GM18511 (cell line): ENCODE measurements at regions not wholly inside any gene's neighbourhood (a gene's known extent, or its start where the extent isn't known, plus 50 kb on each side); places are given as distances from the start of the nearest gene placed in this dataset.

Experiments used
- ATAC-seq: cut with Tn5 transposase; IDR thresholded peaks from one replicate; pipeline ENCODE4 v1.9.1; 2021; ENCODE audit warnings: mild to moderate bottlenecking, moderate library complexity; ENCODE audit not compliant: unreplicated experiment

DNA sequence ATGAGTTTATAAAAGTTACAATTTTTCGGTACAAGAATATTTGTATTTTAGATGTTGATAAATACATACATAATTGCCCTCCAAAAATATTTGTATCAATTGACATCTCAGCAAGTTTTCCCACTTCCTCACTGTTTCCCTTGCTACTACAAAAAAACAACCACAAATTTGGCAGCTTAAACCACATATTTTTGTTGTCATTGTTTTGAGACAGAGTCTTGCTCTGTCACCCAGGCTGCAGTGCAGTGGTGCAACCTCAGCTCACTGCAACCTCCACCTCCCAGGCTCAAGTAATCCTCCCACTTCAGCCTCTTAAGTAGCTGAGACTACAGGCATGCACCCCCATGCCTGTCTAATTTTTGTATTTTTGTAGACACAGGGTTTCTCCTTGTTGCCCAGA lies 162.8 kb upstream of the RARB start:
- no peak for ATAC-seq

DNA sequence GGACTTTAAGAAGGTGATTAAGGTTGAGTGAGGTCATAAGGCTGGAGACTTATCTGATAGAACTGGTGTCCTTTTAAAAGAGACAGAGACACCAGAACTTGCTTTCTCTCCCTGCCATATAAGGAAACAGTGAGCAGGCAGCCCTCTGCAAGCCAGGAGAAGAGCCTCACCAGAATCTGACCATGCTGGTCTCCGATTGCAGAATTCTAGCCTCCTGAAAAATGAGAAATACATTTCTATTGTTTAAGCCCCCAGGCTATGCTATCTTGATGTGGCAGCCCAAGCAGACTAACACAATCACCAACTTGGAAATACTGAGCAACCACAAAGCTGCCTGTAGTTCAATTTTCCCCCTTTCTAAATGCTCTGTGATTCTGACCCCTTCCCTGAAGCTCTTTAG lies 161.4 kb upstream of the RARB start:
- no peak for ATAC-seq

DNA sequence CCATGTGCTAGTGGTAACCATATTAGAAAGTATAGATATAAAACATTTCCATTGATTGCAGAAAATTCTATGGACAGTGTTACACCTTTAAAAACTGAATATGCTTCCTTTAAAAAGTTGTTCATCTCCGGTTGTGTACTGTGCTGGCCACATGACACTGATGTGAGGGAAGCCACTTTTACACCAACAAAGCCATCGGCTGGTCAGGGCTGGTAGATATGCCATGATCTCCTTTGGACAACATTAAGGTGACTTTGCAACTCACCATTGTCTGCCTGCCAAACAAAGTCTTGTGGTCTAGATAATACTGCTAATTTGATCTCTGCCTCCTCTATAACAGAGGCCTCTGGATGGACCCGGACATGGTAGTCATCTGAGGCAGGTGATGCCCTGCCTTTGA lies 156.0 kb upstream of the RARB start:
- no peak for ATAC-seq

DNA sequence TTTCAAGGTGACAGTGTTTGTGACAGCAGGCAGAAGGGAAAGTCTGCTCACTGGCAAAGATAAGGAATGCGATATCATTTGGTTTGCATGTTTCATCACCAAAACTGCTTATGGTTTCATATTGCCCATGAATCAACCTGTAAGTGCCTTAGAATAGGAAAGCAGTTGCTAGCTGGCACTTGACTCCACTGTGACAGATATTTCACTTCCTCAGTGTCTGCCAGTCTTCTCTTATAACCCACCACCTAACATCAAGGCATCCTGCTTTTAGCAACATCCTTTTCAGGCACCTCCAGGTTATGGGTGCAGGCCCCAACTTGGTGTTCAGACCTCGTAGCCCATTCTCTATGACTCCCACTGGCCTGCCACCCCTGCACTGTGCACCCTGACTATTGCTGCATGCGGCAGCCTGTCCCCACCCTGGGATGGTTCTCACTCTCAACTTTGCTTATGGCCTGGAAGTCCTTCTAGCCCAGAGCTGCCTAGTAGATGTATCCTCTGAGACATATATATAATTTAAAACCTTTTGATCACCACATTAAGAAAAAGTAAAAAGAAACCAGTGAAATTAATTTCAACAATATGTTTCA lies 154.4 kb upstream of the RARB start:
- ATAC-seq: no peak

DNA sequence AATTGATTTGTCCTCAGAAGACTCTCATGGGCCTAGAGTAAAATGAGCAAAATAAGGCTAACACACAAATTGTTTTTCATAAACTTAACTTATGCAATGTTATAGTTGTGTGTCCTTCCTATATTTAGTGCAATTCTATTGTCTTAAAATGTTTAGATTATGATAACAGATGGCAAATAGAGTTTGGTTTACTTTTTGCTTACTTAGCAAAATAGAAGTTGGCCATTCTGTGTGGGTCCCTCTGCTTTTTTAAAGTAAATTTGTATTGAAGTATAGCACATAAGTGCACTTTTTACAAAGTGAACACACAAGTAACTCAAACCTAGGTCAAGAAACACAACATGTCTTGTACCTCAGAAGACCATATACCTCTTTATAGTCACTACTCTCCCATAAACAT lies 150.6 kb upstream of the RARB start:
- no peak for ATAC-seq

DNA sequence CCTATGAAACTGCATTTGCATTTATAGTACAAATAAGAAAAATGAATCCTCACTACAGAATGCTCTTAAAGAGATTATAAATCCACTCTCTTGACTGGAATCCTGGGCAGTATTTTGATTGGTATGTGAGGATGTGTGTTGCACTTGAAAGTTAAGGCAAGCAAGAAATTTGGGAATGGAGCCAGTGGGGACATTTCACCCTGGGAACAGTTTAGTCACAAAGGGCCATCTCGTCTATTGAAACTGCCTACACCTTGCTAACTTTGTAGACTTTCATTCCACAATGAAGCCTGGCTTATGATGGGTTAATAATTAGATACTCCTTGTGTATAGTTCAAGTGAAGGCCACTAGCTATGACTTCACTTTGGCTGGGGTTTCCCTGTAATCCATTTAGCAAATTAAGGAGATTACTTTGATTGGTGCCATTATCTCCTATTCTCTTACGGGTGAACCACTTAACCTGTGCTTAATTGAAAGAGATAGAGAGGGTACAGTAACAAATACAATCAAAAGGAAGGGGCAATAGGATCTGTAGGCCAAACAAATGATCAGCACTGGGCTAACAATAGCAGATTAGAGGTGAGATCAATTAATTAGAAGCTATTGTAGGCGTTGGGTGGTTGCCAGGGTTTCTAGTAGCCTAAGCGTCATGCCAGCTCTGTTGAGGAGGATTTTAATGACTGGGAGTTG lies 146.9 kb upstream of the RARB start:
- ATAC-seq: no peak

DNA sequence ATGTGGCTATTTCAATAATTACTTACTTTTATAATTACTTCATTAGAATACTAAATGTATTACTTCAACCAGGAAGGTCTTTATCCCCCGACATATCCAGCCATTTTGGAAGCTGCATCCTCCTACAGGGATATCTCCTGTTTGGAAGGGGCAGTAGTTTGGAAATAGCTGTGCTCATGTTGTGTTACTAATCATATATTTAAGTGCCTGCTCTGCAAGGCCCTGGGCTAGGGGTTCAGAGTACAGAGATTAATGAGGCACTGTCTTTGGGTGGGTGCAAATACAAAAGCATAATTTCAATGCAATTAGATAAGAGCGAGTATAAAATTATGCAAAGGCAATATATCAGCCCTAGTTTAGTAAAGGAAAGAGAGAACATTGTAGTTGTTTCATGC lies 146.3 kb upstream of the RARB start:
- no peak for ATAC-seq

DNA sequence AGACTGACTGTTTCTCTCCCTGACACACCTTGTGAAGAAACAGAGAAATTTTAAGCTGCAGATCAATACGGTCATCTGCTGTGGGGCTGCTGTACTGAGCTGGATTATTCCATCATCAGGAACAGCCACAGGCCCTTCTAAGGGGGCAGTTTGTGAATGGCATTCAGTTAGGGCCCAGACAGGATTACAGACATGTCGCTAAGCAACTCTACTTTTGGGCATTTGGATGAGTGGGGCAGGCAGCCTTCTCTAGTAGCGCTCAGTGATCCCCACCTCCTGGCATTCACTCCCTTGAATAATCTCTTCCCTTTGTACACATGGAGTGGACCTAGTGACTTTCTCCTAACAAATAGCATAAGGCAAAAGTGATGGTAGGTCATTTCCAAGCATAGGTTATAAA lies 144.4 kb upstream of the RARB start:
- no peak for ATAC-seq

DNA sequence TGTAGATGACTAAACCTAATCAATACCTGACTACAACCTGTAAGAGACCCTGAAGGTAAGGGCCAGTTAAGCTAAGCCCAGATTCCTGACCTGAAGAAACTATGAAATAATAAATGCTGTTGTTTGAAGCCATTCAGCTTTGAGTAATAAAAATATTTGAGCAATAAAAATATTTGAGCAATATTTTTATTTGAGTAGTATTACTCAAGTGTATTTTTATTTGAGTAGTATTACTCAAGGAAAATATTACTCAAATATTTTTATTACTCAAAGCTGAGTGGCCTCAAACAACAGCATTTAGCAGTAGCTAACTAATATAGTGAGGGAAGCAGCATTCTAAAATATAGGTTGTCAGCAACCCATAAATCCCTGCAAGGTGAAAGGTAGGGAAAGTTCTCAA lies 143.8 kb upstream of the RARB start:
- no peak for ATAC-seq

DNA sequence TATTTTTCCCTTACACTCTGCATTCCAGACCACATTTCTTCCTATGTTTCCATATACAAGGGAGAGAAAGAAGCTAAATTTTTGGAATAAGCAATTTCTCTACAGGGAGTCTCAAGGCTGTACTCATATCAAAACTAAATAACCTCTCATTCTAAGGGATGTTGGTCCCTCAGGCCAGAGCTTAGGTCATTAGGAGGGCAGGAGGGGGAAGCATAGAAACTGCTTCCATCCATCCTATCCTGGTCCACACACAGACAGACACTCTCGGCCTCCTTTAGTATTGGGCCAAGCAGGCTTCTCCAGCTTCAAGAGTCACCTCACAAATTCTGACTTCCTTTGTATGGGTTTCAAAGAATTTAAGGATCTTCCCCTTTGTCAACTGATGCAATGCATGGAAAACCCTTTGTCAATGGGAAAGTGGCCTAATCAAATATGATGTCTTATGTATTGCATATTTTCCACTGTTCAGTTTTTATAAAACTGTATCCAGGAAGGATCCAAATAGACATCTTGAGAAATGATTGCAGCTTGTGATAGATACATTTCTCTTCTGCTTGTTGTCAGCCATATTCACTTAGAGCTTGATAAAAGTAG lies 140.7 kb upstream of the RARB start:
- ATAC-seq: no peak

DNA sequence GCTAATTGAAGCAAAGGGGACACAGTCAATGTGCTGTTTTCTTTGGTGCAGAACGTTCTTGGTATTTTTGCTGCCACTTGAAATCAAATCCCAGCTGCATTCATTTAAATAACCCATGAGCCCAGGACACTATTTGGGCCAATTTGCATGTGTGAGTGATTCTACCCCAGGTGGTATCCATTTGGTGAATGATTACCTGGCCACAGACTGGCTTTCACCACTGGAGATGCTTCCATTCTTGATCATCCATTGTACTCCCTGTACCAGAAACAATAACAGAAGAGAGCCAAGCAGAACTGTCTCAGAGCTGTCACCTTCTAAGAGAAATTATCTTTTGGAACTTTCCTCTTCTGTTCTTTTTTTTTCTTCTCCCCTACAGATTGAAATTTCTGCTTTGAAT lies 139.7 kb upstream of the RARB start:
- no peak for ATAC-seq

DNA sequence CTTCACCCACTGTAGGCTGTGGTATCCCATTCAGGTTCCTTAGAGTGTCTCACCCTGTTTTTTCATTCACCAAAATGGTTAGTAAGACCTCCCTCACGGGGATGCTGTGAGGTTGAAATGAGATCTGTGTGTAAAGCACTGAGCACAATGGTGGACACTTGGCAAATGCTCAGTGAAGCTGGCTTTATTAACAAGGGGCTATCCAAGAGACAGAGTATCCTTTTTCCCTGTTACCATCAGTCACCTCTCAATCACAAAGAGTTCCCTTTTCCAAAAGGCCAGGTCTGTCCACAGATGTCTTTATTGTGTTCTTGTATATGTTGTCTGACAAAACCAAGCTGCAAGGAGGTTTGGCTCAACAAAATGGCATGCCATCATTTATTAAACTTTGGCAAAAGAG lies 138.9 kb upstream of the RARB start:
- no peak for ATAC-seq

DNA sequence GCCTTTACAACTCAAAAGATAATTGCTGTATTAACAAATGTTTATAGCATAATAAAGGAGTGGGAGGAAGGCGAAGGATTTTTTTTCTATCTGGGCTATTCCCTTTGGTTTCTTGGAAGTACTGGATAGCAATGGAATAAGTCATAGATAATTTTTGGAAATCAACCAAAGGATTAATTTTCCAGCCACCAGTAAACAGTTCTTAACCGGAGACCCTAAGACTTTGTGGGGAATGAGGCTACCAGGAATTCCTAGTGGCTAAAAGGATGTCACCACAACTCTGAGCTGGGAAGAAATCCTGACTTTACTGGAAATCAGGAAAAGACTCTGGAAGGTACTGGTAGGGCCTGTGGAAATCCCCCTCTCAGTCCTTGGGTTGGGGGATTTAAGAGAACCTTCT lies 138.4 kb upstream of the RARB start:
- ATAC-seq: no peak

DNA sequence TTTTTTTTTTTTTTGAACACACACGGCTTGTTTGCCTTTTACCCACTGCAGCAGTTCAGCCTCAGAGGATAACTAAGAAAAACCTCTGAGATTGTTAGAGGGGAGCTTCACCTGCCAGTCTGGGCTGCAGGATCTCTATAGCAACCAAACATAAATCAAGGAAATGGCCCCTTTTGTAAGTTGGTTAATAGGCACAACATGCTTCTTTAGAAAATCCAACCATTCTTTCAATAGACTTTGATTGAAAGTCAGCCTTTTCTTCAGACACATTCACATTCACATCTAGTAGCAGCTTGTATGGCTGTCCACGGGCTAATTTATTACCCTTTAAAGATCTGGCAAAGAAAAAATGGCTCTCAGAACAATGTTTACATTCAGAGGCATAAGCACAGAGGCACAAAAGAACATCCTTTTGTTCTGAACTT lies 136.6 kb upstream of the RARB start:
- no peak for ATAC-seq

DNA sequence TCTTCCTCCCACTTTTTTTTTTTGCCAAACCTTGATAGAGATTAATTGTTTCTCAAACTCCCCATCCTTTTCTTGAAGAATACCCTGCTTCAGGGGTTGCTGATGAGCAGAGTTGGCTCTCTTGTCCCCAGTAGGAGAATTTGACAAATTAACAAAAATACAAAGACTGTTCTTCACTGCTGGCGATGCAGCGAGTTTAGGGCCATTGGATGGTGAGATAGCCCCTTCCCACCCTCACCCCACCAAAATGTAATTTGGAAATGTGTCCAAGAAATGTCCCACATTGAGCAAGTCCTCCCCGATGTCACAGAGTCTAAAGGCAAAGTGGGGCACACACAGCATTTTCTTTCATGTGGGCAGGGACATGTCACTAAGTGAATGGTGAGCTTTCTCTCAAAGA lies 136.0 kb upstream of the RARB start:
- no peak for ATAC-seq

DNA sequence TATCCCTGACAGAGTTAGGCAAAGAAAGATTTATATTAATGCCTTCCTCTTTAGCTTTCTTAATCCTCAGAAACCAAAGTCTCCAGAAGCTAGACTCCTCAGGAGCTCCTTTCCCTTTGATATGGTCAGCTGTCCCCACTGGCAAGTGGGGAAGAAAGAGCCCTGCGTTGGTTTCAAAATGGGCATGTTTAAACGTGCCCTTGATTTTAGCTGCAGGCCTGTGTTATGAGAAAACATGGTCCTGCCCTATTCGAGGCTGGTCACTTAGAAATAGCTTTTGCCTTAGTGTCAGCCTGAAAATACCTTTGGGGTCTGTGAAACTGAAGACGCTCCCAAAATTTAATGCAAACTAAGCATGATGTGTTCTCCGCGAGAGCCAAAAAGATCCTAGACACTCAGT lies 135.5 kb upstream of the RARB start:
- ATAC-seq: no peak

DNA sequence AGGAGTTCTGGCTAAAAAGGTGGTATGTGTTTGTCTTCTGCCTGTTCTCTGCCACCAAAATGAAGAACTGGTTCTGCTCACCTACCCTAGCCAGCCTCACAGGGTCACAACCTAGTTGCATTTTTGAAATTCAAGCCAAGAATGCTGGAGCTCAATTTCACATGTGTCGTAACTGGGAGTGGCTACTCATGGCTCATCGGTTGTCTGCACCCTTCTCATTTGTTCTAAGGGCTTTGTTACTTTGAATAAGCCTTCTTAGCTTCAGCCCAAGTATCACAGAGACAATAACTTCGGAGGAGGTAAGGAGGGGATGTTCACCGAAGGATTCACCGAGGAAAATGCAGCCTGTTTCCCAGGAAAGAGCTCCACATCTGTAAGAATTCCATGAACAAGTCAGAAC lies 134.3 kb upstream of the RARB start:
- ATAC-seq: no peak

DNA sequence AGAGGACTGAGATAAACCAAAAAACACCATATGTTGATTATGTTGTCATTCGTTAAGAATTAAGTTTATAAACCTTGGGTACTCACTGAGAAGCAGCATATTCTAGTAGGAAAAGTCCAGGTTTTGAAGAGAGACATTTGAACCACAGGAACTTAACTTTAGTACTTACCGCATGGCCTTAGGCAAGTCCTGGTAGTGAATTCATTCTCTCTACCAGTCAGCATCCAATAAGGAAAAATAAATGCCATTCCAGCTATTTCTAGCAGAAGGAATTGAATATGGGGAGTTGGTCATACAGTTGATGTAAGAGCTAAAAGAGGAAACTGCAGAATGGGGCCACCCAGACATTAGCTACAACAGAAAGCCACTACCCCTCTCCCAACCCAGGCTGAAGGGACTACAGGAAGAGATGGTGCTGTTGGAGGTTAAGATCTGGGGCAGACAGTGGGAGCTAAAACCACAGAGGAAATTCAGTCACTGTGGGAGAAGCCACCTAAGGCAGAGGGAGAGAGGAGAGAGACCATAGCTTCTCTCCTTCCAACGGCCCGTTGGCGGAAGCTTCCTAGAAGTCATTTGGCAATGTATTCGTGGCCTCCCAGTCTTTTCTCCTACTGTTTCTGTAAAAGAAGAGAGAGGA lies 133.8 kb upstream of the RARB start:
- no peak for ATAC-seq

DNA sequence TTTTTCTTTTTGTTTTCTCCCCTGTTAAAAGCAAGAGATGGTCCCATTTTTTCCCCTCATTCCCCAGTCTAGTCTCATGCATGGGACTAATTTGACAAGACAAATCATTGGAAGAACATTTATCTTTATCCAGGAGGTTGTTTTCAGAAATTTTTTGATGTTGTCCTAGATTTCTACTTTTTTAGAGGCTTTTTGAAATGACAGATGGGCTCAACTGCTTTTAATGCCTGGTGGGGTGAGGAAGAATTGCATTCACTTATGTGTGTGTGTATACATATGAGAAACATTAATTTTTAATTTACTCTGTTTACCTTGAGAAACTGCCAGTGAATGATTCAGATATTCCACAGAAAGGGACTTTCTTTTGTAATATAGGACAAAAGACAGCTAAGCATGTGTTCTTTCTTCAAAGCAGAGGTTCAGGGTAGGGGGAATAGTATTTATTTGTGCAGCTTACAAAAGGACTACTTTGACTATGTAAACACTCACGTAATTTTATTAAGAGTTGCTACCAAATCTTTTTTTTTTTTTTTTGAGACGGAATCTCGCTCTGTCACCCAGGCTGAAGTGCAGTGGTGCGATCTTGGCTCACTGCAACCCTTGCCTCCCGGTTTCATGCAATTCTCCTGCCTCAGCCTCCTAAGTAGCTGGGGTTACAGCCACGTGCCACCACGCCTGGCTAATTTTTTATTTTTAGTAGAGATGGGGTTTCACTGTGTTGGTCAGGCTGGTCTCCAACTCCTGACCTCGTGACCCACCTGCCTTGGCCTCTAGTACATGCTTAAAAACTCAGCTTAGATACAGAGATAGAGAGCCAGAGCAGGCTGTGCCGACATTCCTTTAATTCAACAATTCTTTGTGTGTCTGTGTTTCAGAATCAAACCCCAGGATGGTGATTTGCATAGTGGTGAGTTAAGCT lies 130.1 kb upstream of the RARB start:
- ATAC-seq: peak; percentile 44

DNA sequence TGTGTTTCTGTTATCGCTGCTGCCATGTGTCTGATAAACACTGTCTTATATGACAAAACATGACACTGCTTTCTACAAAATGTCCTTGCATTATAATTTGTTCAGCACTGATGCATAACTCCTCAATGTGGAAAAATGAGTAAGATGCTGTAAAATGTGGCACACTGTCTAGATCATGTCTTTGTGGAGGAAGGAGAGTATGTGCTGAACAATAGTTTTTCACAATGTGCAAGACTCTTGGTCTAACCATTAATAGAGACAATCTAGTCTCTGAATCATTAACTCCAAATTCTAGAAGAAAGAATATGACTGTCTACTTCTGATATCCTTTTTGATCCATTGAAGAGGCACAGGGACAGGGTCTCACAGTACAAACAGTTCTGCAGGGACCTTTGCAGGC lies 127.9 kb upstream of the RARB start:
- no peak for ATAC-seq

DNA sequence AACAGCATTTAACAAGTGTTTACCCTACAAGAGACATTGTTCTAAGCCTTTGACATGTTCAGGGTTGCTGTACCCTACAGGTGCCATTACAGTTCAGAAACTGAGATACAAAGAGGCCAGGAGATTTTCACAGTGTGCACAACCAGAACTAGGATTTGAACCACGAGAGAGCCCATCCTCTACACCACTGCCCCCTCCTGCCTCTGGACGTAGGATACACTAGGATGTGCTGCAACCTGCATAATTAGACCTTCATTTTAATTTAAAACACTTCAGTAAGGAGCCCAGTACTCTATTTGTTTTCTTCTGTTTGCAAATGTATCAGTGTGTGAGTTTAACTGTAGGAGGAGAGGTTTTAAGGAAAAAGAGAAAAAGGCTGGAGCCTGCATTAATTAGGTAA lies 123.1 kb upstream of the RARB start:
- ATAC-seq: no peak
